AG10803 (cell line): ENCODE measurements at regions not wholly inside any gene's neighbourhood (a gene's known extent, or its start where the extent isn't known, plus 50 kb on each side); places are given as distances from the start of the nearest gene placed in this dataset.
"Not testable (repeated sequence)": the region's sequence is repeated elsewhere in the genome, so short reads cannot be mapped to it uniquely, and the experiment has no call there.

Experiments used
- DNase-seq: peaks from one replicate; pipeline ENCODE4 v3.0.0; 2010; ENCODE audit warnings: low read depth
- H3K4me3 ChIP-seq: 2 replicates; pipeline ENCODE4 v1.5.1; 2011; ENCODE audit warnings: mild to moderate bottlenecking, low read length, control low read depth
- TF ChIP-seq, protein P1 (sequence below): conservative IDR thresholded peaks from 2 replicates; pipeline ENCODE4 v1.5.1; 2011; ENCODE audit warnings: mild to moderate bottlenecking, low read length, control low read depth, inconsistent platforms

DNA sequence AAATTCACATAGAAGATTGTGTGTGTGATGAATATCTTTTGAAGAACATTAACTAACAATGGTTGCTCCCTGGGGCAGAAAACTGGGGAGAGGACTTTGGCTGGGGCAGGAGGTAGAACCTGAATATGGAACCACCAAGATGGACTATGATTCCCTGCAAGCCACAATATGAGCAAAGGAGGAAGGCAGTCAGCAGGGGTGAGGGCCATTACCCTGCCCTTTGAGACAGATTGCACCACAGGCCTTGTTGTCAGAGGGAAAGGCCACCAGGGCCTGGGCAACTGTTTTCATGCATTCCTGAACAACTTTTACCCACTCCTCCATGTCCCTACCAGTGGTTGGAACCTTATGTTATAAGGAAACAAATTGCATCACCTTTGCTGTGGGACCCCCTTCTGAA lies 670.1 kb upstream of the POM121L12 start:
- no peak overlapping the region for H3K4me3 ChIP-seq
- no peak for DNase-seq
- TF ChIP-seq, protein P1, sequence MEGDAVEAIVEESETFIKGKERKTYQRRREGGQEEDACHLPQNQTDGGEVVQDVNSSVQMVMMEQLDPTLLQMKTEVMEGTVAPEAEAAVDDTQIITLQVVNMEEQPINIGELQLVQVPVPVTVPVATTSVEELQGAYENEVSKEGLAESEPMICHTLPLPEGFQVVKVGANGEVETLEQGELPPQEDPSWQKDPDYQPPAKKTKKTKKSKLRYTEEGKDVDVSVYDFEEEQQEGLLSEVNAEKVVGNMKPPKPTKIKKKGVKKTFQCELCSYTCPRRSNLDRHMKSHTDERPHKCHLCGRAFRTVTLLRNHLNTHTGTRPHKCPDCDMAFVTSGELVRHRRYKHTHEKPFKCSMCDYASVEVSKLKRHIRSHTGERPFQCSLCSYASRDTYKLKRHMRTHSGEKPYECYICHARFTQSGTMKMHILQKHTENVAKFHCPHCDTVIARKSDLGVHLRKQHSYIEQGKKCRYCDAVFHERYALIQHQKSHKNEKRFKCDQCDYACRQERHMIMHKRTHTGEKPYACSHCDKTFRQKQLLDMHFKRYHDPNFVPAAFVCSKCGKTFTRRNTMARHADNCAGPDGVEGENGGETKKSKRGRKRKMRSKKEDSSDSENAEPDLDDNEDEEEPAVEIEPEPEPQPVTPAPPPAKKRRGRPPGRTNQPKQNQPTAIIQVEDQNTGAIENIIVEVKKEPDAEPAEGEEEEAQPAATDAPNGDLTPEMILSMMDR, result no peak

DNA sequence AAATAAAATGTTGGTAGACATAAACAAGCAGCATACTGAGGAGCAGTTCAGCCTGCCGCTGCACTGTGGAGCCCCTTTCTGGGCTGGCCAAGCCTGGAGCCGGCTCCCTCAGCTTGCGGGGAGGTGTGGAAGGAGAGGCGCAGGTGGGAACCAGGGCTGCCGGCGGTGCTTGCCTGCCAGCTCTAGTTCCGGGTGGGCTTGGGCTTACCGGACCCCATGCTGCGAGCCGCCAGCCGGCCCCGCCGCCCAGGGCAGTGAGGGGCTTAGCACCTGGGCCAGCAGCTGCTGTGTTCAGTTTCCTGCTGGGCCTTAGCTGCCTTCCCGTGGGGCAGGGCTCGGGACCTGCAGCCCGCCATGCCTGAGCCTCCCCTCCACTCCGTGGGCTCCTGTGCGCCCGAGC lies 672.9 kb upstream of the POM121L12 start:
- H3K4me3 ChIP-seq, result no peak overlapping the region
- no peak for DNase-seq
- TF ChIP-seq, protein P1, result no peak

DNA sequence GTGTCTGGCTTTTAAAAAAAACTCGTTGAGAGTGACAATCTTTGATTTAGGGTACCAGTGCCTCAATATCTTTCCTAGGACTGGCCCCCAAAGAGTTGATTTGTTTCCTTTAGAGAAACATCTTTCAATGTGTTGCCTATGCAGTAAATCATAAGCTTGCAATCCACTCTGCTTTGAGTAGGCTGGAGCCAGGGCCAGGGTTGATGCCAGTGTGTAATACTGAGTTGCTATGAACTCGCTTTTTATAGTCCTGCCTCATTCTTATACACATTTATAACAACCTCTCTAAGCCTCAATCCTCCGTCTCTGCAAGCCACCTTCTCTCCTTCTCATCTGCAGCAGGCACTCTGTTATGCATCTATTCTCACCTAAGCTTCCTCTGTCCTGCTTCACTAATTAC lies 674.9 kb upstream of the POM121L12 start:
- TF ChIP-seq, protein P1, result no peak
- no peak for DNase-seq
- no peak overlapping the region for H3K4me3 ChIP-seq

DNA sequence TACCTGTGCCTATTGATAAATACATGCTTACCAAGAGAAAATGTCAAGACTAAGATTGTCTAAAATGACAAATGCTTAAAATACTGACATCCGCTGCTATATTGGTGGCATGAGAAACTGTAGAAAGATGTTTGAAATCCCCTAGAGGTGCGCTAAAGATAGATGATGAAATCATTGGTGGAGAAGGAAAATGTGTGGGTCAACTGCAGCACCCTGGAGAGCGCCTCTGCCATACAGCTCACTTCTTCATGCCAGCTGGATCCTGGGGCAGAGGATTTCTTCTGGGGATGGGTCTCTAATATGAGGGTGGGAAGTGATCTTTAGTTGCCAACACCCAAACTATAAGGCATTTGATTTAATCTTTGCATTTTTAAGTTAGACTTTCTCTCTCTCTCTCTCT lies 680.4 kb upstream of the POM121L12 start:
- DNase-seq, result no peak
- TF ChIP-seq, protein P1, result no peak
- H3K4me3 ChIP-seq, result no peak overlapping the region

DNA sequence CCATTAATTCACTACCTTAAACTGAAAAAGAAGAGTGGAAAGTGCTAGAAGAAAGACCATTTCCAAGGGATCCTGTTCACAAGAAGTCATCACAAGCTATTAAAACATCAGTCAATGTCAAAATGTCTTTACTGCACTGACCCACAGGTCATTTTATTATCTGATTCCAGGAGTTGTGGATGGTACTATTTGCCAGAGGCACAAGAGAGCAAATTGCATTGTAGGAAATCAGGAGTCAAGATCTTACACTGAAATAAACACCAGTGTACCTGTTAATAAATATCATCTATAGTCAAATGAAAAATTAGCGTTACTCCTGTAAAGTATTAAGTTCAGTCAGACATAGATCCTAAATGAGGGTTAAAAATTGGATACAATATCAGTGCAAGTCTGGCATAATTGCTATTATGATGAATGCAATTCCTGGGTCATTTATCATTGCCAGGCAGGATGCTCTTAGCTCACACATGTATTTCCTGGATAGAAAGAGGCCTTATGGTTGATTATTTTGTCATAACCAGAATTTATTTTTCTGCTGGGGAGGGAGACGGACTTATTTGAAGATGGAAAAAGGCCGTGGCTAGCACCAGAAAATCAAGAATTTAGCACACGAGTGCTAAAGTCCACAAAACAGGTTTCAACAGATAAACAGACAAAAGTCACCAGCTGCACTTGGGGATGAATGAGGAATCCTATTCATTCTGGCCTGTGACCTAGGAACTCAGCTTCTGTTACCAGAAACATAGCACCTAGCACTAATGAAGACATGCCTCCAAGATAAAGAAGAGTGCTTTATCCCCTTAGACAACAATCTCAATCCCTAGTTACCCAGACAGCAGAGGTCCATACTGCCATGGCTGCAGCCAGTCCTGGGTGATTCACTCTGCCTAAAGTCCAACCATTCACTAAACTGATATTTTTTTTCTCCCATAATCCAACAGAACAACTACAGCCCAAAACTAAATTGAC lies 683.1 kb upstream of the POM121L12 start:
- TF ChIP-seq, protein P1, result no peak
- no peak overlapping the region for H3K4me3 ChIP-seq
- DNase-seq, result no peak

DNA sequence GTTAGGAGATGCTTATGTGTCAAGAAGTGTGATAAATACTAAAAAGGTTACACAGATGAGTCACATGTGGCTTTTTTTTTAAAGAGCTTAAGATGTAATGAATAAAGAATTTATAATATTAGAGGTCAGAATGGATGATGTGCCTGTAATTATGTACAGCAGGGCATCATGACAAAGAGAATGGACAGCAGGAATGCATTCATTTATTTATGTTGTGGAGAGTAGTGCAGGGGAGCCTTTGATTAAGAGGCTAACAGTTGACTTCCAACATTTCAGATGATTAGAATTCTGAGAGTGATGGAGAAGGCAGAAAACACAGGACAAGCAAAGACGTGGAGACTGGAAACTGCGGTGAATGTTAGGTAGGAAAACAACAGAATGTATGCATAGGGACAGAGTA lies 691.4 kb upstream of the POM121L12 start:
- TF ChIP-seq, protein P1, result no peak
- no peak overlapping the region for H3K4me3 ChIP-seq
- DNase-seq, result no peak

DNA sequence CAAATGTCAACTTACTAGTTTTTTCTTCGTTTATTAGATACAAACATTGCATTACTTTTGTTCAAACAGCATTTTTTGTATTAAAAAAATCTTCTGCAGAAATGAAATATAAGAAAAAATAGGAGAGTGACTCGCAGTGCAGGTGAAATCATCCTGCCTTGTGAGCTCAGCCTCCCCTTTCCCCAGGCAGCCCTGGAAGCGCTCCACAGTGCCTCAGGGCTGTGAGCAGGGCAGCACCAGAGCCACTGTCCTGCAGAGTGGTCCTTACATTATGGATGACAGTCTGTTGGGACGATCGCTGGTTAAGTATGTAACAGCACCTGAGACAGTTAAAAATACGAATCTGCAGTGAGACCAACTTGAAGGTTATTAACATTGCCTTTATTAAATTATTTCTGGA lies 695.4 kb upstream of the POM121L12 start:
- TF ChIP-seq, protein P1, result no peak
- DNase-seq, result no peak
- no peak overlapping the region for H3K4me3 ChIP-seq

DNA sequence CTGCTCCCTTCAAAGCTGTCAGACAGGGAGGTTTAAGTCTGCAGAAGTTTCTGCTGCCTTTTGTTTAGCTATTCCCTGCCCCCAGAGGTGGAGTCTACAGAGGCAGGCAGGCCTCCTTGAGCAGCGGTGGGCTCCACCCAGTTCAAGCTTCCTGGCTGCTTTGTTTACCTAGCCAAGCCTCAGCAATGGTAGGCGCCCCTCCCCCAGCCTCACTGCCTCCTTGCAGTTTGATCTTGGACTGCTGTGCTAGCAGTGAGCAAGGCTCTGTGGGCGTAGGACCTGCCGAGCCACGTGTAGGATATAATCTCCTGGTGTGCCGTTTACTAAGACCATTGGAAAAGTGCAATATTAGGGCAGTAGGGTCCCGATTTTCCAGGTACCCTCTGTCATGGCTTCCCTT lies 707.1 kb upstream of the POM121L12 start:
- DNase-seq, result not testable (repeated sequence)

More for the DNA sequence above, 707.1 kb upstream of the POM121L12 start:
- H3K4me3 ChIP-seq, result not testable (repeated sequence)
